HG02623 (cell line): ENCODE measurements at regions not wholly inside any gene's neighbourhood (a gene's known extent, or its start where the extent isn't known, plus 50 kb on each side); places are given as distances from the start of the nearest gene placed in this dataset.

Experiments used
- ATAC-seq: cut with Tn5 transposase; IDR thresholded peaks from one replicate; pipeline ENCODE4 v1.9.1; 2021; ENCODE audit warnings: moderate library complexity; ENCODE audit not compliant: unreplicated experiment

DNA sequence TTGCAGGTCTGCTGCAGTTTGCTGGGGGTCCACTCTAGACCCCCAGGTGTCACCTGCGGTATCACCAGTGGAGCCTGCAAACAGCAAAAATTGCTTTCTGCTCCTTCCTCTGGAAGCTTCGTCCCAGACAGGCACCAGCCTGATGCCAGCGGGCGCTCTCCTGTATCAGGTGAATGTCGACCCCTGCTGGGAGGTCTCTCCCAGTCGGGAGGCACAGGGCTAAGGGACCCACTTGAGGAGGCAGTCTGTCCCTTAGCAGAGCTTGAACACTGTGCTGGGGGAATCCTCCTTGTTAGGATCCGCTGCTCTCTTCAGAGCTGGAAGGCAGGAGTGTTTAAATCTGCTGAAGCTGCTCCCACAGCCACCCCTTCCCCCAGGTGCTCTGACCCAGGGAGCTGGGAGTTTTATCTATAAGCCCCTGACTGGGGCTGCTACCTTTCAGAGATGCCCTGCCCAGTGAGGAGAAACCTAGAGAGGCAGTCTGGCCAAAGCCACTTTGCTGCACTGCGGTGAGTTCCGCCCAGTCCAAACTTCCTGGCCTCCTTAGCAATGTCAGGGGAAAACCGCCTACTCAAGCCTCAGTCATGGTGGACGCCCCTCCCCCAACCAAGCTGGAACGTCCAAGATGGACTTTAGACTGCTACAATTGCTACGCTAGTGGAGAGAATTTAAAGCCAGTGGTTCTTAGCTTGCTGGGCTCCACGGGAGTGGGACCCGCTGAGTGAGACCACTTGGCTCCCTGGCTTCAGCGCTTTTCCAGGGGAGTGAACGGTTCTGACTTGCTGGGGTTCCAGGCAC lies 652.5 kb downstream of the KCNJ3 start:
- no peak for ATAC-seq

GRCh38 chr2:155332016-155332415 lies 633.5 kb downstream of the KCNJ3 start:
- ATAC-seq, result no peak

DNA sequence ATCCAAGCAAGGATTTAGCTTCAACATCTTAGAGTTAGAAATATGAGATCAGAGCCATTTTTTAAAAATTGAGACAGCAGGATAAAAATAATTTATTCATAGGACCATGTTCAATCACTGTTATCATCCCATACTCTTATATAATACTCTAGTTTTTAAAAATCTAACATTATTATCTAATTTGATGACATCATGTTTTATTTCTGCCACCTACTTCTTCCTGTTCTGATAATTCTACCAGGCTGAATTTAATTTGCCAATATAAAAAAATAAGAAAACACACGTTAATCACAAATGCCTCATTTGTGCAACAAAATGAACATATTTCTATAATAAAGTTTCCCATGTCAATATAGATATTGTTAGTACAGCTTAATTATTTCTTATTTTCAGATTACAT lies 621.7 kb downstream of the KCNJ3 start:
- no peak for ATAC-seq

GRCh38 chr2:155318710-155319109 lies 620.2 kb downstream of the KCNJ3 start:
- no peak for ATAC-seq

- no peak for ATAC-seq
Measured at GRCh38 chr2:155315768-155316167, 617.3 kb downstream of the KCNJ3 start.

DNA sequence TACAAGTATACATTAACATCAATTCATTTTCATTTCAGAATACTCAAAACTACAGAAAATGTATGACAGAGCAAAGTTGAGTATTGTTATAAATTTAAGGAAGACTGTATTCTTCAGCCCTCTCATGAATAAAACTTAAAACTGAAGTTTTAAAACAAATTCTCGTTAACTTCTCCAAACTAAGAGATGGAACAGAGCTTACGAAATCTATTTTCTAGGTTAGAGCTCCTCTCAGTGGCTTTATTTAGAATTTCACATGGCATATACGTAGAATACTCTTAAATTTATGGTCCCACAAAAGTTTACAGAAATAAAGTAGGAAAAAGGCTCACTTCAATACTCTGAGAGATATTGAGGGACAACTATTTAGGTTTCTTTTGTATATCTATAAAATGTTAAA lies 612.1 kb downstream of the KCNJ3 start:
- ATAC-seq, result peak; percentile 57

GRCh38 chr2:155309483-155309882 lies 611.0 kb downstream of the KCNJ3 start:
- ATAC-seq, result no peak

GRCh38 chr2:155308367-155309009 lies 610.0 kb downstream of the KCNJ3 start:
- no peak for ATAC-seq

GRCh38 chr2:155301221-155301620 lies 602.7 kb downstream of the KCNJ3 start:
- no peak for ATAC-seq

DNA sequence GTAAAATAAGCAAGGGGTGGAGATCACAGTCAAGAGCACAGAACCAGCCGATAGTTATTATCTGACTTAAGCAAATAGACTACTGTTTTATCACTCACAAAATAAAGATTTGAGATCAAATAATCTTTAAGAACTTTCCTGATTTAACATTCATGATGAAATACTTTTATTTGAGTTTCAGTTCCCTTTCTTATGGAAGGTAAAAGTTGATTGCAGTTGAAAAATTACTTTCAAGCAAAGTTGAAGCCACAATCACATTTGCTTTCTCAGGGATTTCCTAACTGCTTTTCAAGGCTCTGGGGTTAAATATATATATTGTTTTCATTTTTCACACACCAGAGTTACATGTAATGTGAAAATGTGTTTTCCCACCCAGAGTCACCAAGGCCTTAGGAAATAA lies 599.5 kb downstream of the KCNJ3 start:
- ATAC-seq, result no peak

GRCh38 chr2:155294358-155294757 lies 595.9 kb downstream of the KCNJ3 start:
- no peak for ATAC-seq

- no peak for ATAC-seq
Measured at GRCh38 chr2:155281907-155282306, 583.4 kb downstream of the KCNJ3 start.

GRCh38 chr2:155273323-155273722 lies 574.8 kb downstream of the KCNJ3 start:
- no peak for ATAC-seq

GRCh38 chr2:155266583-155266982 lies 568.1 kb downstream of the KCNJ3 start:
- ATAC-seq, result no peak

DNA sequence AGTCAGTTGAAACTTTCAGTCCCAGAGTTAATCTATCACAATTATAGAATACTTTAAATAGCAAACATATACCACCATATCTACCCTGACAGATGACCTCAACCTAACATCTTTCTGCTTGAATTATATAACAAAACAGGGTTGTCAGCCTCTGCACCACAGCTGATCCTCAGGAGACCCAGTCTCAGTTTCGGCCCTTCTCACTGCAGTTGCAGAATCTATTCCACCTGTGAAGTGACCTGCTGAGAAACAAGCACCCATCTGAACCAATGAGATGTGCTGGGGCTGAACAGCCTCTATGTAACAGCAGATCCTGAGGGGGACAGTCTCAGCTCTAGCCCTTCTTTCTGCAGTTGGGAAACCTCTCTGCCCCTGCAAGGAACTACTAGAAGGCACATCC lies 567.6 kb downstream of the KCNJ3 start:
- no peak for ATAC-seq

- no peak for ATAC-seq
Measured at GRCh38 chr2:155256803-155257202, 558.3 kb downstream of the KCNJ3 start.

- peak; percentile 89 for ATAC-seq
Measured at GRCh38 chr2:155250800-155251199, 552.3 kb downstream of the KCNJ3 start.

DNA sequence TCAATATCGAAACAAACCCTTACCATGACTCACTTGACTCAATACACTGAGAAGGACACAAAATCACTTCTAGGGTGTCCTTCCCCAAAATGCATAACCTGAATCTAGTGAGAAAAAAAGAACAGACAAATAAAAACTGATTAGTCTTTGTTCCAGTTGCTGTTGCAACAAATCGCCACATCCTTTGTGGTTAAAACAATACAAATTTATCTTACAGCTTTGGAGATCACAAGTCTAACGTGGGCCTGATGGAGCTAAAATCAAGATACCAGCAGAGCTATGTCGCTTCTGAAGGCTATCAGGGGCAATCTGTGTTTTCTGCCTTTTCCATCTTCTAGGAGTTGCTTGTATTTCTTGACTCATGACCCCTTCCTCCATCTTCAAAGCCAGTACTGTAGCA lies 541.7 kb downstream of the KCNJ3 start:
- no peak for ATAC-seq

DNA sequence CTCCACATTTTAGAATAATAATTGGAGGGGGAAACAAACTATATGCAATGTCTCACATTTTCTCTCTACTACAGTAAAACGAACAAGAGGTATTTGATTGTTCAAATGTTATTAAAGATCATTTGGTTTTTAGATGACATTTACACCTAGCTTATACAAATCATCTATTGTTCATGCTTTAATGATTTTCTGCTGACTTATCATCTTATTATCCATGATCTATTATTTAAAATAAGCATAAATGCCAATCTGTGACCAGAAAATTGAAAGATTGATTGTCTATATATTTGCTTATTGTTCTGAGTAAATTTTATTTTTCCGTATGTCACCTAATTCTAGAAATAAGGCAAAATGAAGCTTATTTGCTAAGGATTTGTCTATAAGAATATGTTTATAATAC lies 537.2 kb downstream of the KCNJ3 start:
- no peak for ATAC-seq

GRCh38 chr2:155223781-155224406 lies 525.4 kb downstream of the KCNJ3 start:
- no peak for ATAC-seq

DNA sequence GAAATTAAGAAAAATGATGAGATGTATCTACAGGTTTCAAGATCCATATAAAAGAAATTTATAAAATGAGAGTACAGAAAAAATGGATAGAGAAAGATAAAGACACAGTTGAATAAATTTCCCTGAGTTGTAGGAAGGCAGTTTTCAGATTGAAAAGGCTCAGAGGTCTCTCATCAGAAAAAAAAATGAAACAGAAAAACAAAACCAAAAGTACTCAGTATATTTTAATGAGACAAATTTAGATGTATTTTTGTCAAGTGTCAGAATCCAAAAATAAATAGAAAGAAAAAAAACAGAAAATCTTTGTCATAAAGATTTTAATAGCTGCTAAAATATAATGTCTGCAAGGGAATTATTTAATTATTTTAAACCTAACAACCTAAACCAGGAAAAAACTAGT lies 520.5 kb downstream of the KCNJ3 start:
- ATAC-seq, result peak; percentile 64

- peak; percentile 23 for ATAC-seq
Measured at GRCh38 chr2:155218292-155218924, 519.9 kb downstream of the KCNJ3 start.
